ENCODE measurements at regions not wholly inside any gene's neighbourhood (a gene's known extent, or its start where the extent isn't known, plus 50 kb on each side); places are given as distances from the start of the nearest gene placed in this dataset.
A peak's percentile ranks its signal among the peaks of the same experiment; 100 is the strongest.

DNA sequence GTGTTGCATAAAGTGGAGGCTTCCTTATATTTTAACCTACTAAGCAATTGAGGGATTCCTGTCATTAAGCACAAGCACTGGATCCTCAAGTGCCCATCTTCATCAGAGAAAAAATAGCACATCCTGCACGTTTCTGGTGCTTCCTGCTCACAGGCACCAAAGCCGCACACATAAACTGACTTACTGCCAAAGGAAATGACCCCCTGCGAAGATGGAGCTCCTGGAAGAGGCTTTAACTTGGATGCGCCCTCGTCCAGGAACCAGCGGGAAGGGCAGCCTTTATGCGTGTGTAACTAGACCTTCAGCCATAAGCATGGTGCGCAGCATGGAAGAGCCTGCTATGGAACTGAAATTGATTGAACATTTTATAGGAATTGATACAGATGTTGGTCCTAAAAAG lies 188.7 kb downstream of the FTCDNL1 start:
- ATAC-seq: no peak
- Mint-ChIP-seq H3K36me3 (peaks cover 17 to 18% of the 10 kb centered on the region in 2 donors), H3K27ac (no peak overlapping the region), H3K9me3 (peaks cover 7% of the 10 kb centered on the region in 2 donors)
- no peak for DNase-seq (ENCODE audit: low spot score in 2 of 2)

DNA sequence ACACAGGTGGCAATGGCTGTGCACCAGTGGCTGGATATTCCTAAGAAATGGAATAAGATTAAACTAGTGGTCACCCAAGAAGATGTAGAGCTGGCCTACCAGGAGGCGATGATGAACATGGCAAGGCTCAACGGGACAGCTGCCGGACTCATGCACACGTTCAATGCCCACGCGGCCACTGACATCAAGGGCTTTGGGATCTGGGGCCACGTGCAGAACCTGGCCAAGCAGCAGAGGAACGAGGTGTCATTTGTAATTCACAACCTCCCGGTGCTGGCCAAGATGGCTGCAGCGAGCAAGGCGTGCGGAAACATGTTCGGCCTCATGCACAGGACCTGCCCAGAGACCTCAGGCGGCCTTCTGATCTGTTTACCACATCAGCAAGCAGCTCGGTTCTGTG lies 190.8 kb downstream of the FTCDNL1 start:
- H3K36me3 Mint-ChIP-seq: peaks cover 17 to 28% of the 10 kb centered on the region in 2 donors
- ATAC-seq: no peak
- no peak for DNase-seq (ENCODE audit: low spot score in 2 of 2)
- peaks cover 11 to 14% of the 10 kb centered on the region in 2 donors for H3K9me3 Mint-ChIP-seq
- H3K27ac Mint-ChIP-seq: no peak overlapping the region

DNA sequence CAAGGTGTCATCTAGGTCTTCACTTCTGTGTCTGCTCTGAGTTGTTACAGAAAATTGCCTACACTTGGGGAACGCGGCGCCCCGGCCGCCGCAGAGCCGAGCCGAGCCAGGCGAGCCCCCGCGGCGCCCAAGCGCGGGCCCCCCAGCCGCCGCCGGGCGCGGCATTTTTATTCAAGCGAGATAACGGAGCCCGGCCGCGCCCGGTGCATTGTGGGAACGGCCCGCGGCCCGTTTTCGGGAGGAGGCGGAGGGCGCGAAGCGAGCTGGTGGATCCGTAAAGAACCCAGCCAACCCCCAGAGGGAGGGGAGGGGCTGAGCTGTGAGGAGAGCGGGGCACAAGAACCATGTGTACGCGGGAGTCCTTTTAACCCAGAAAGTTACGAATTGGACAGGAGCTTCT lies 191.8 kb downstream of the FTCDNL1 start:
- DNase-seq (ENCODE audit: low spot score in 2 of 2): peak in 1 of 2 donors; percentile 13
- peaks cover 17 to 30% of the 10 kb centered on the region in 2 donors for H3K36me3 Mint-ChIP-seq
- no peak overlapping the region for H3K27ac Mint-ChIP-seq
- peak in 1 of 2 donors; percentile 67 for ATAC-seq
- H3K9me3 Mint-ChIP-seq: peaks cover 11 to 14% of the 10 kb centered on the region in 2 donors

DNA sequence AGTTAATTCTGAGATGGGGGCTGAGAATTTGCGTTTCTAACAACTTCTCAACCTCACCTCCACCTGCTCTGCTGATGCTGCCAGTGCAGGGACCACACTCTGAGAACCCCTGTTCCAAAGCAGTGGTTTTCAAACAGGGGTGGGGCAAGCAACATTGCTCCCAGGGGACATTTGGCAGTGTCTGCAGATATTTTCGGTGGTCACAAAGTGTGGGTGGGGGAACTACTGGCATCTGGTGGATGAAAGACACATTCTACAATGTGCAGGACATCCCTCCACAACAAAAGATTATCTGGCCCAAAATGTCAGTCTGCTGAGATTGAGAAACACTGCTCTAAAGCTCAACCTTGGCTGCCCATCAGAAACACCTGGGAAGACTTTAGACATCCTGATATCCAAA lies 188.7 kb upstream of the SATB2 start:
- Mint-ChIP-seq H3K27ac (no peak overlapping the region), H3K36me3 (no peaks in the 10 kb centered on the region), H3K9me3 (peaks cover 3 to 5% of the 10 kb centered on the region in 2 donors)
- no peak for DNase-seq (ENCODE audit: low spot score in 2 of 2)
- ATAC-seq: no peak

DNA sequence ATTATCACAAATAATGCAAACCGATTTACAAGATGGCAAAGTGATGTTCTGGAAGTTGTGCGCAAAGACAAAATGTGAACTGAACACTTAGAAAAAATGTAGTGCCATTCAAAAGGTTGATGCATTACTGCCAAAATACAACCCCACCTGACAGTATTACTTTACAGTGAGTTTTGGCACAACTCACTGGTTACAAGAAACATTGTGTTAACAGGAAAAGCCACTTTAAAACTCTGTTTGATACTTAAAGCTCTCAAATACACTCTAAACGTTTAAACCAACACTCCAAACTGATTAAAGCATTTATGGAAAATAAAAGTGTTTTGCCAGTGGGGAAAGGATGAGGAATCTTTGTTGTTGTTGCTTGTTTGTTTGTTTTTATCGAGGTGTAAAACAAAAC lies 173.4 kb upstream of the SATB2 start:
- Mint-ChIP-seq H3K36me3 (no peaks in the 10 kb centered on the region), H3K27ac (no peak overlapping the region), H3K9me3 (no peaks in the 10 kb centered on the region)
- no peak for DNase-seq (ENCODE audit: low spot score in 2 of 2)
- ATAC-seq: no peak

DNA sequence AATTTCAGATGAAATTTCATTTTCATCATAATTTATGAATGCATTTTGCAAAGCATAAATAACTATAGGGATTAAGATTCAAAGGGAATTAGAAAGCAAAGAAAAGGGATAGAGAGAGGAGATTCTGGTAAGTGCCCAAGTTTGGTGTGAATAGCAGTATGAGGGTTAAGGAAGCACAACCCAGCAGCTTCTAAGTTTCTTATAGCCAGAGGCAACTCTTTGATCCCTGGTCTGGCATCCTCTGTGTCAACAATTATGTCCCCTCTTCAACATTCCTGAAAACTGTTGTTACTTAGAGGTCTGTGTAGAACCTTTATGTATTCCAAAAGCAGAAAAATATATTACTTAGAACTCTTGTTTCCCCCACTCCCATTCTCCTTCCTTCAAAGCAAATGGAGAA lies 171.6 kb upstream of the SATB2 start:
- ATAC-seq (no peak), DNase-seq (ENCODE audit: low spot score in 2 of 2) (no peak)
- Mint-ChIP-seq H3K36me3 (no peaks in the 10 kb centered on the region), H3K9me3 (no peaks in the 10 kb centered on the region), H3K27ac (no peak overlapping the region)

DNA sequence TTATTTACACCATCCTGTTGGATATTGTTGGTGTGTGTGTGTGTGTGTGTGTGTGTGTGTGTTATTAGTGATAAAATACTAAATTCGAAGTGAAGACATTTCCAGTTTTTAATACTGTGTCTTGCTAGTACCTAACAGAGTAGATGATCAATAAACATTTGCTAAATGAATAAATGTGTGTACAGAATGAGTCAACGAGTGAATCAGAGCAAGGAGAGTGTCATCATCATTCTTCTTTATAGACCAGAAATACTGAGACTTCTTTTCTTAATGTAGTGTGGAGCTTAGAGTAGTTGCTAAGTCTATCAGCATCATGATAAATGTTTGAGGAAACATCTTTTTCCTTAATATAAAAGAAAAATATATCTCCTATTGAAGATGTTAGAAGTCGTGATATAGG lies 169.7 kb upstream of the SATB2 start:
- Mint-ChIP-seq H3K36me3 (no peaks in the 10 kb centered on the region), H3K9me3 (no peaks in the 10 kb centered on the region), H3K27ac (no peak overlapping the region)
- ATAC-seq (peak in 1 of 2 donors; percentile 35), DNase-seq (ENCODE audit: low spot score in 2 of 2) (no peak)

DNA sequence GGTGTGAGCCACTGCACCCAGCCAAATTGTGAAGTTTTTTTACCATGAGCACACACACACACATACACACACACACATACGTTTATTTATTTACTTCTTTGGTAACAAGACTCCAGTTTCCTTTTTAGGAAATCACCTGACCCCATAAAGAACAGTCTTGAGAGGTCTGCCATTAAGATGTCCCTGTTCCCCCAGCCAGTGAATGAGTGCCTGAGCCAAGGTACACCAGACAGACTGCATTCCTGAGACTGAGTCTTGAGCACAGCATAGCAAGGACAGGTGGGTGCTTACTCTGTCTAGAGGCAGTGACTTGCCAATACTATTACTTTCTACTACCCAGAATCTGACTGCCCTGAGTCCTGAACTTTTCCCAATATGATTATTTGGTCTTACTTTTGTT lies 167.2 kb upstream of the SATB2 start:
- H3K27ac Mint-ChIP-seq: no peak overlapping the region
- H3K36me3 Mint-ChIP-seq: no peaks in the 10 kb centered on the region
- H3K9me3 Mint-ChIP-seq: no peaks in the 10 kb centered on the region
- ATAC-seq: no peak
- DNase-seq (ENCODE audit: low spot score in 2 of 2): no peak

DNA sequence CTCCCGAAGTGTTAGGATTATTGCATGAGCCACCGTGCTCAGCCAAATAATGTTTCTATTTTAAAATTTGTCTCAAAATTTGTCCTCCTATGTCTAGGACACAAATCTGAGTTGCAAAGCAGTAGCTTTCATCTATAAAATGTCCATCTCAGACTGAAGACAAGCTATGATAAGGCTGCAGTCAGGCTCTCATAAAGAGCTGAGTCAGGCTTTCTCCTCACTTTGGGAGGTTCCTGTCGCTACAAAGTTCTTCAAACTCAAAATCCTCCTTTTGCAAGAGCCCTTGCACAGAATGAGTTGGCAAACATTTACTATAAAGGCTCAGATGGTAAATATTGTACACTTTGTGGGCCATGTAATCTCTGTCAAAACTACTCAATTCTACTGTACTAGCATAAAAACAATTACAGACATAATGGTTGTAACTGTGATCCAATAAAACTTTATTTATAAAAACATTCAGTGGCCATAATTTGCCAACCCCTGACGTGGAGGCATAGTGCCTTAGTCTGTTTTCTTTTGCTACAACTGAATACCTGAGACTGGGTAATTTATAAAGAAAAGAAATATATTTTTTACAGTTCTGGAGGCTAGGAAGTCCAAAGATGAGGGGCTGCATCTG lies 154.9 kb upstream of the SATB2 start:
- DNase-seq (ENCODE audit: low spot score in 2 of 2): no peak
- no peak overlapping the region for H3K27ac Mint-ChIP-seq
- ATAC-seq: no peak
- H3K9me3 Mint-ChIP-seq: peaks cover 3 to 4% of the 10 kb centered on the region in 2 donors
- H3K36me3 Mint-ChIP-seq: peaks cover 0 to 4% of the 10 kb centered on the region in 2 donors

DNA sequence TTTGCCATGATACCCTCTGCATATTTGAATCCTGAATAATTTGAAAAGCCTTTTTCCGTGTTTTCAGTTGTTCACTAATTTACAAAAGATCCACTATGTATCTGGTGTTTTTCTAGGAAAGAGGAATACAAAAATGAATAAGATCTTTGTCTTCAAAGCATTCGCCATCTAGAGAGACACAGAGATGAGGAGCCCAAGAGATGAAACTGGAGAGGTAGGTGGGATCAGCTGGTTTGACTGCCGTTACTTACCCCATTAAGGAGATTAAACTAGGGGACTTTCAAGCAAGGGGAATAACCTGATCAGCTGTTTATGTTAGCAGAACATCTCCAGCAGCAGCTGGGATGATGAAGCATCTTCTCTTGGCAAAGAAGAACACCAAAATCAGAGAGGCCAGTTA lies 150.2 kb upstream of the SATB2 start:
- no peak overlapping the region for H3K27ac Mint-ChIP-seq
- H3K9me3 Mint-ChIP-seq: peaks cover 3 to 4% of the 10 kb centered on the region in 2 donors
- H3K36me3 Mint-ChIP-seq: peaks cover 0 to 4% of the 10 kb centered on the region in 2 donors
- ATAC-seq (no peak), DNase-seq (ENCODE audit: low spot score in 2 of 2) (no peak)

DNA sequence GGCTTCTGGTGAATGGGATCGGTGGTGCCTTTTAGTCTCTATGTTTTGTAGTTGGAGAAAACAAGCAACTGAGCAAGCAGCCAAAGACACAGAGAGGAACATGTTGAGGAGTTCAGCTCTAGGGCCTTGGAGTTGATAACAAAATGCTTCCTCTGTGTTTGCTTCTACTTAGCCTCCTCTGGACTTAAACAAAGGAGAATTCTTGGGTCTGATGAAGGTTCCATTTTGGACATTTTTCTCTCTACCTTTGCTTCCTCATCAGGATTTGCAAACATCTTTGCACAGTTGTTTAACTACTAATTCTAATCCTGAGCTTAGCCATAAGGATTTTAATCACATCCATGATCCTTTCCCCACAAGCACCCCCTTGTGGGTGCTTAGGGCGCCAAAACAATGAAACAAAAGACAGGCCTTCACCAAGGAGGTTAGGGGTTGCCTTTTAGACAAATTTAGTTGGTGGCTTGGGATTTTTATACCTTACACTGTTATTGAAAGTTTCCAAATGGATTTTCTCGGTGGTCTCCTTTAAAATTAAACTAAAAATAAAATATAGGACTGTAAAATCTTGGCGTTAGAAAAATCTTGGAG lies 148.5 kb upstream of the SATB2 start:
- DNase-seq (ENCODE audit: low spot score in 2 of 2) (no peak), ATAC-seq (no peak)
- Mint-ChIP-seq H3K27ac (no peak overlapping the region), H3K9me3 (peaks cover 0 to 1% of the 10 kb centered on the region in 2 donors), H3K36me3 (no peaks in the 10 kb centered on the region)

DNA sequence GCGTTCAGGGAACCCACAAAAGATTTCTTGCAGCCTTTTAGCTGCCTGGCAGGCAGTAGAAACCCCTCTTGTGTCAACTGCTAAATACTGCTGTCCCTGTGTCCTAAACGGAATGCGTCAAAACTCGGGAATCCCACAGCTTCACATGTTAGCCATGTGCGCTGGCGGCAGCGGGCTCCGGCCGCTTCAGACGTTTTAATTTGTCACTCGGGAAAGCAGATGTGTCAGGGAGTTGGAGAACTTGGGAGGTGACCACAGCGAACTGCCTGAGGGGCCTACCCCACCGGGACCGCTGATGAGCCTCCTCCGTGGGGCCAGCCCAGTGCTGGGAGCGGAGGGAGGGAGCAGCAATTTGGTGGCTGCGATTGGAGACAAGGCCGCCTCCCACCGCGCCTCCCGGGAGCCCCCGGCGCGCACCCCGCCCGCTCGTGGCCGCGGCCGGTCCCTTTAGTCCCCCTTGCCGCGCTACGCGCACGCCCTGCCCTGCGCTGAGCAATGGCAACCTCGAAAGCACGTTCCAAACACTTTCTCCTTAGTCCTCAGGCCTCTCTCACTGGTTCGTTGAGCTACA lies 146.1 kb upstream of the SATB2 start:
- no peak overlapping the region for H3K27ac Mint-ChIP-seq
- H3K9me3 Mint-ChIP-seq: no peaks in the 10 kb centered on the region
- no peaks in the 10 kb centered on the region for H3K36me3 Mint-ChIP-seq
- ATAC-seq (no peak), DNase-seq (ENCODE audit: low spot score in 2 of 2) (no peak)

DNA sequence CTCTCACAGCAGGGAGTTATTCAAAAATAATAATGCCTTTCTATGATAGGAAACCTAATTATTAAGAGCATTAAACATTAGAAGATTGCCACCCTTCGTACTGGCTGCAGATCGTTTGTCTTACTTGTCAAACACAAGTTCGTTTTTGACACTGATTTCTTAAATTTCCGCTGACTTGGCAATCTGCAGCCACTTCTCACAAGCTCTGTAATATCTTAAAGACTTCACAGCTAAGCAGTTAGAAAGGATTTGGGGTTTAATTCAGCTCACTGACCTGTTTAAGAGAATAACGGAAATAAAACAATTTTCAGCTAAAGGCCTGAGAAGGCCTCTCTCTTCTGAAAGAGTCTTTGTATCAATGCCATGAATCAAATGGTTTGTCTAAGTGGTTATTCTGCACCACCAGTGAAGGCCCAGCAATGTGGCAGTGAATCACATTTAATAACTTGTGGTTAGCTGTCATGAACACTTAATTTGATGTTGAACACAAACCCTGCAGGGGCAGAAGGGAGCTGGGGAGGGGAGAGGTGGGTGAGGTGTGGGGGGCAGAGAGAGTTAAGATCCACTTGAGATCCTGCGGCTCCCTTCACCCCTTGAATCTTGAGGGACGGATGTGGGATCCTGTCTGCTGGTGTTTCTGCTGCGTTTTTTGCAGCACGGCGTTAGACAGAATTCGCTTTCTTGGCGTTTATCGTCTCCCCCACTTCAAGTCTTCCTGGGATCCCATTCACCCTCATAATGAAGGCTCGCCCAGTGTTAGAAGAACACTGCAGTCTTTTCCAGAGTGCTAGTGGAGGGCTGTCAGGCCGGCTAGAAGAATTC lies 145.4 kb upstream of the SATB2 start:
- no peak overlapping the region for H3K27ac Mint-ChIP-seq
- ATAC-seq: no peak
- H3K36me3 Mint-ChIP-seq: no peaks in the 10 kb centered on the region
- H3K9me3 Mint-ChIP-seq: no peaks in the 10 kb centered on the region
- no peak for DNase-seq (ENCODE audit: low spot score in 2 of 2)

DNA sequence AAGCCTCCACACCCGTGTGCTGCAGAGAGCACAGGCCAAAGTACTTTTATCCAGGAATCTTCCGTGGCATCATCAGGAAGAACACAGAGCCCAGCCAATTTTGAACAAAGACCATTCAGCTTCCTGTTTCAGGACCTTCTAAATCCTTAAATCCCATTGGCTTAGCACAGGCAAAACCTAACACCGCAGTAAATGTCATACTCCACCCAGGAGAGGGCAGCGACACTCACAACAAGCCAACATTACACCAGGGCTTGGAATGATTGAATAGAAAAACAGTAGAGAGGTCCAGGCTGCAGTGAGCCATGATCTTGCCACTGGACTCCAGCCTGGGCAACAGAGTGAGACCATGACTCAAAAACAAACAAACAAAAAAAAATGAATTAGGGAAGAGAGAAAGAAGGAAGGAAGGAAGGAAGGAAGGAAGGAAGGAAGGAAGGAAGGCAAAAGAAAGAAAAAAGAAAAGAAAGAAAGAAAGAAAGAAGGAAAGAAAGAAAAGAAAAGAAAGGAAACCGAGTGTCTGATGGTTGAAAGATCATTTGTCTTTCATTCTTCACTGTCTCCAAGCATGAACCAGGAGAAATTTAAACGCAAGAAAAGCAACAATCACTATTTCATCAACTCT lies 144.6 kb upstream of the SATB2 start:
- ATAC-seq: peak in 1 of 2 donors; percentile 40
- Mint-ChIP-seq H3K36me3 (no peaks in the 10 kb centered on the region), H3K27ac (no peak overlapping the region), H3K9me3 (no peaks in the 10 kb centered on the region)
- no peak for DNase-seq (ENCODE audit: low spot score in 2 of 2)

DNA sequence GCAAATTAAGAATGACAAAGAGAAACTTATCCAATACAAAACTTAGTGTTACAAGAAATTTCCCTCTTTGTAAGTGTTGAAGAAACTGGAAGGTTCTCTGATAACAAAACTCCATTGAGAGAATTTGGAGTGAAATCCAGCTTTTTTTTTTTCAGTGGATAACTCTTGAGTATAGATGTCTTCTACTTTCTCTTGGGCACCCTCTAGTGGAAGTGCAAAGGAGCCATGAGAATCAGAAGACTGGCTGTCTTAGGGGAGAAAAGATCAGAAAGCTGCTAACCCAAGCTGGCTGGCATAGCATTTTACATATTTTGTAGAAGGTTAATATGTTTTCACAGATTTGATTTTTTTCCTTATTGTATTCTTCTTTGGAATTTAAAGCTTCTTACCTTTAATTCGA lies 138.8 kb upstream of the SATB2 start:
- ATAC-seq (peak in 1 of 2 donors; percentile 34), DNase-seq (ENCODE audit: low spot score in 2 of 2) (no peak)
- H3K9me3 Mint-ChIP-seq: no peaks in the 10 kb centered on the region

DNA sequence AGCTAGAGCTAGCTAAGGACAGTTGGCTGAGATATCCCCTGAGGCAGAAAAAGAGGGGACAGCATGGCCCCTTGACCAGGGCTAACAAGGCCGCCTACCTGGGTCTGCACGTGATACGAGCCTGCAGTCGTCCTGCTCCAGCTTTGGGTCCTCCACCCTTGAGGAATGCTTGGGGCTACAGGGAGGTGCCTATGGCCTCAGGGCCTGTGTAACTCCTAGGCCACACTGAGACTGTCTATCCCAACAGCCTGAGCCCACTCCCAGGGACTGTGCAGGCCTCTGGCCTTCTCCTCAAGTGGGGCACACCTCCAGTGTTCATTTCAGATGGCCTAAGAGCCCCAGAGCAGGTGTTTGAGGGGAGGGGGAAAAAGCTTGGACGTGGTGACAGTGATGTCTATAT lies 136.7 kb upstream of the SATB2 start:
- no peaks in the 10 kb centered on the region for H3K9me3 Mint-ChIP-seq
- no peak for ATAC-seq
- no peaks in the 10 kb centered on the region for H3K36me3 Mint-ChIP-seq
- DNase-seq (ENCODE audit: low spot score in 2 of 2): no peak
- H3K27ac Mint-ChIP-seq: no peak overlapping the region

More for the DNA sequence above, 138.8 kb upstream of the SATB2 start:
- Mint-ChIP-seq H3K27ac (no peak overlapping the region), H3K36me3 (no peaks in the 10 kb centered on the region)

DNA sequence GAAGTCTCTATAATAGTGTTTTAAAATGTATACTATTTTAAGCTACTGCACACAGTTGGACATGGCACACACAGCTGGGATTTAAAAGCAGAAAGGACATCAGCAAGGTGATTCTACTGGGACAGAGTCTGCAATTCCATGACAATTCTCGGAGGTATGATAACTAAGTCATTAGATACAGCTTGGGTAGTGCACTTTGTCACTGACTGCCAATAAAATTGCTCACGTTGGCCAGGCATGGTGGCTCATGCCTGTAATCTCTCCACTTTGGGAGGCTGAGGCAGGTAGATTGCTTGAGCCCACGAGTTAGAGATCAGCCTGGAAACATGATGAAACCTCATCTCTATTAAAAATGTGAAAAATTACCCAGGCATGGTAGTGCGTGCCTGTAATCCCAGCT lies 134.1 kb upstream of the SATB2 start:
- no peak for DNase-seq (ENCODE audit: low spot score in 2 of 2)
- Mint-ChIP-seq H3K9me3 (no peaks in the 10 kb centered on the region), H3K27ac (no peak overlapping the region), H3K36me3 (no peaks in the 10 kb centered on the region)
- no peak for ATAC-seq

Data from activated naive CD4-positive, alpha-beta T cell treated with anti-CD3 and anti-CD28 coated beads, Interleukin-2, amount 50 U/mL, for 72 hours (primary cell).